ENCODE measurements at regions not wholly inside any gene's neighbourhood (a gene's known extent, or its start where the extent isn't known, plus 50 kb on each side); places are given as distances from the start of the nearest gene placed in this dataset.

GRCh38 chr5:124841829-124842712, 95.6 kb upstream of the ZNF608 start:
- DNase-seq = no peak

GRCh38 chr5:124842725-124843595, 96.5 kb upstream of the ZNF608 start:
- DNase-seq = no peak

- DNase-seq = no peak
These were observed 97.1 kb upstream of the ZNF608 start for GRCh38 chr5:124843596-124843899.

DNA sequence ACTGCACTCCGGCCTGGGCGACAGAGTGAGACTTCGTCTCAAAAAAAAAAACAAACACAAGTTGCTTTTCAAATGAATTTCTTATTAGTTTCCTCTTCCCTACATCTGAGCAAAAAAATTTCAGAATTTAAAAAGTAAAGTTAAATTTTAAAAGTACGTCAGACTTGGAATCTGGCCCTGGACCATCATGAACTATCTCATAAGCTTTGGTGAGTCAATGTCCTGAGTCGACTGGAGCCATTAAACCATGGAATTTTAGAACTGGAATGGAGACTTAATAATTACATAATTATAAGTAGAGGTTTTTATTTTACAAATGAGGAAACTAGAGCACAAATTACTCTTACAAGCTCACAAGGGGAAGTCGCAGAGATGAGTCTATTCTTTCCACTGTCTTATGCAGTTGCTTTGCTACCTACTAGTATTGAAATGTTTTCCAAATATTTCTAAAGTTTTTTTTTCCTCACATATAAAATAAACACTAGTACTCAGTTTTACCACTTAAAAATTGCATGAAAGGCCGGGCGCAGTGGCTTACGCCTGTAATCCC, 98.0 kb upstream of the ZNF608 start:
- DNase-seq = no peak

DNA sequence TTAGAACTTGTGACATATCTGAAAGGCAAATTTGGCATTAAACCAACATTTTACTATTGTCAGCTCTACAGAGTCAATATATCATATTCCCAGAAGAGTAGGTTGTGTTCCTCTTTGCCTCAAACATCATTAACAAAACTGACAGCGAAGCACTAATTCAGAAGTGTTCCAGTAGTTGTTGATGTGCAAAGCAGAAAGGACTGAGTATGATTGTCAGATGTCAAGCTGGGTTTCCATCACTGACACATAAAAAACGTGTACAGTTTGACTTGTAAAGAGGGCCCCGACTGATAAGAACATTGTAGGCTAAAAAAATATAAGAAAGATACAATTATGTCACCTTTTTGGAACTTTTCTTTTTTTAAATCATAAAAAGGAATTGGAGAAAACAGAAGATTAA, 101.5 kb upstream of the ZNF608 start:
- DNase-seq = peak in 1 of 2 experiments; percentile 56

- peak; percentile 62 to 89 for DNase-seq
These were observed 103.3 kb upstream of the ZNF608 start for GRCh38 chr5:124849774-124850173.

- no peak for DNase-seq
These were observed 110.3 kb upstream of the ZNF608 start for GRCh38 chr5:124856726-124857125.

DNA sequence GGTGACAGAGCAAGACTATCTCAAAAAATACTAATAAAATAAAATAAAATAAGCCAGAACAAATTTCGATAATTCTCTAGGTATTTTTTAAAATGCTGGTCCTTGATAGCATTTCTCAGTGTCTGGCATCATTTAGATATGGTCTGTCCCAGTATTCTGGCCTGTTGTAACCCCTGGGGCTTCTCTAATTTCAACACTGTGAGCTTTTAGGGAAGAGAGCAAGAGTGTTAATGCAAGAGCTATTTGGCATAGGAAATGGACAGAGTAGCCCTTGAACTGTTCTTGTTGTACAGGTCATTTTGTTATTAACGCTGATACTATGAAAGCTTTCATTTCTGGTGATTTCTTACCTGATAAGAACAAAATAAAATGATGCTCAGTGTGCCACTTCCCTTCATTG, 112.2 kb upstream of the ZNF608 start:
- no peak for DNase-seq

GRCh38 chr5:124859027-124859426, 112.6 kb upstream of the ZNF608 start:
- no peak for DNase-seq

GRCh38 chr5:124859556-124860290, 113.3 kb upstream of the ZNF608 start:
- DNase-seq = no peak

- no peak for DNase-seq
These were observed 113.8 kb upstream of the ZNF608 start for GRCh38 chr5:124860291-124860655.

DNA sequence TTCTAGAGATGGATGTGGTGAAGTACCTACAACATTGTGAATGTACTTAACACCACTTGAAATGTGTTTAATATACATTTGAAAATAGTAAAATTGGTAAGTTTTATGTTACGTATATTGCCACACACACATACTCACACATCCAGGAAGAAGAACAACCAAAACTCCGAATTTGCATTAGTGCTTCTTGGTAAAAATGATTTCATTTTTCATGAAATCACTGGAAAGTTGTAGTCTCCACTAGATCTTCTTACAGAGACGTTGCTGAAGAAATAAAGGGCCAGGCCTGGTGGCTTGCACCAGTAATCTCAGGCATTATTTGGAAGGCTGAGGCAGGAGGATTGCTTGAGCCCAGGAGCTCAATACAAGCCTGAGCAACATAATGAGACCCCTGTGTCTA, 118.6 kb upstream of the ZNF608 start:
- DNase-seq = no peak

DNA sequence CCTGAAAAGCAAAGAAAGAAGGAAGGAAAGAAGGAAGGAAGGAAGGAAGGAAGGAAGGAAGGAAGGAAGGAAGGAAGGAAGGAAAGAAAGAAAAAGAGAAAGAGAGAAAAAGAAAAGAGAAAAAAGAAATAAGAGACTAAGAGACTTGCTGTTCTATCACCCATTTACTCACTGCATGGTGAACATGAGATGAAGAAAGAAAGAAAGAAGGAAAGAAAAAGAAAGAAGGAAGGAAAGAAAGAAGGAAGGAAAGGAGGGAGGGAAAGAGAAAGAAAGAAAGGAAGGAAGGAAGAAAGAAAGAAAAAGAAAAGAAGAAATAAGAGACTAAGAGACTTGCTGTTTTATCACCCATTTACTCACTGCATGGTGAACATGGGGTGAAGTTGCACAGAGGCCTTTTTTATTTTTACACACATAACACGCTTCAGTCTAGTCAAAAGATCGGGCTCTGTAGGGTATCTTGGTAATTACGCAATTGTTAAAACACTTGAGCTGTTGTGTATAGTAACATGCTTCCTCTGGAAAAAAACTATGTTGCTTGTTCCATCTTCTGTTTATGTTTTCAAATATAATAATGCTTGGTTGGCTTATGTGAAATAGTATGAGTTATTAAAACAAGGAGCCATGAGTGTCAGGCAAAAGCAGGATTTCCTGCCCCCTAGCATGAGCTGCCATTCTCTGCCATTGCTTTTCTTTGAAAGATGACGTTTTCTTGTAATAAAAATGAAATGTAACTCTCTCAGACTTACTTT, 119.3 kb upstream of the ZNF608 start:
- no peak for DNase-seq

- no peak for DNase-seq
These were observed 120.1 kb upstream of the ZNF608 start for GRCh38 chr5:124866355-124867136.

DNA sequence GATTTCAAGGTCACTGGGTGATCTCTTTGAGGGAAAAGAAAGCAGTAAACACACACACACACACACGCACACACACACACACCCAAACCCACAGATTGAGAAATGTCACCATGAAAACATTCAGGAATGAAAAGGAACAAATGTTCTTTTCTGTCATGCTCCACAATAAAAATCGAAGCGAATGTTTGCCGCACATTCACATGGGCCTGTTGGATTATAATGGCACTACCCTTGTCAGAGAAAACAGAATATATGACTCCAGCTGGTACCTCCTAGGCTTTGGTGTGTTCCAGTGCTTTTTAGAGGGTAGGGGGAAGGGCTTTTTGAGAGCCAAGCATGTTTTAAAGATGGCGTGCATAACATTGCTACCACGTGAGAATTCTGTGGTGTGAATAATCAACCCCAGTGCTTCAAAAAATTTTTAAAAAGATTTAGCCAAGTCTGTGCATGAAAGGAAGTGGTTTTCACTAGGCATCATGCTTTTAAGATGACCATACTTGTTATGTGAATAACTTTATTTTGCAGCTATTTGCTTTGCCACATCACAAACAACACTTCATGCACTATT, 120.8 kb upstream of the ZNF608 start:
- DNase-seq = no peak

- DNase-seq = no peak
These were observed 122.2 kb upstream of the ZNF608 start for GRCh38 chr5:124868676-124869075.

GRCh38 chr5:124869426-124870033, 123.1 kb upstream of the ZNF608 start:
- DNase-seq = no peak

- no peak for DNase-seq
These were observed 123.6 kb upstream of the ZNF608 start for GRCh38 chr5:124870070-124870469.

GRCh38 chr5:124871303-124871702, 124.9 kb upstream of the ZNF608 start:
- DNase-seq = no peak

DNA sequence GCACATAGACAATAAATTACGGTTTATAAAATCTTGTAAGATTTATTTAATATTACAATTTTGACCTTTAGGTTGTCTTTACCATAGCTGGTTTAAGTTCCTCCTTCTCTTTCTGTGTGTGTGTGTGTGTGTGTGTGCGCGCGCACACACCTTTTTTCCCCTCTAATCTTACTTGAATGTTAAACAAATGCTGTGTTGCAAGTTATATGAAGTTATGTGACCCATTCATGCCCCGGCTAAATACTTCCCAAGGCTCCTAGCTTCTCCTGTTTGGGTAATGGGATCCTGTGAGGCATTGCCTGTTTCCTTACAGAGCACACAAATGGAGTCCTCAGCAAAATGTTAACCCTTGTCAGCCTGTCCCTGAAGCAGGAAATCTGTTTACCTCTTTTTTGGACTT, 125.6 kb upstream of the ZNF608 start:
- DNase-seq = no peak

DNA sequence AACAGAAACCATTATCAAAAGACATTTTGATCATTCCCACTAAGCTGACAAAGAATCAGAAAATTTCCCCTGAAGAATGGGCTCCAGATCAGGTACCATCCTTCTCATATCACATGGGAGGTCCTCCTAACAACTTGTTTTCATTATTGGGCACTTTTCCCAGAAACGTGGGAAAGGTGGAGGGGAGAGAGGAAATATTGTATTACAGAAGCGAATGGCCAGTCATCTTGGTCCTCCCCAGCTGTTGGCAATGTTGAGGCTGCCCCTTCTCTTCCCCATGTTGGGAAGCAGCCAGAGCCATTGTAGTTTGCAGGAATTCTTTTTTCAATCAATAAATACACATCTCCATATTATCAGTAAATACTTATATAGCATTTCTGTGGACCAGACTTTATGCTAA, 126.2 kb upstream of the ZNF608 start:
- DNase-seq = no peak

Measured in NCI-H187 (cell line).